MM.1S (cell line): ENCODE measurements at regions not wholly inside any gene's neighbourhood (a gene's known extent, or its start where the extent isn't known, plus 50 kb on each side); places are given as distances from the start of the nearest gene placed in this dataset.

Experiments
- DNase-seq: peaks from one replicate; pipeline ENCODE4 v3.0.0-alpha.2; 2015
- H2AFZ ChIP-seq: fragments of 300-600 bp; sonication (generic); 2 replicates; pipeline ENCODE4 v1.6.0; 2016; ENCODE audit warnings: antibody characterized with exemption, low read length
- H3F3A ChIP-seq: fragments of 300-600 bp; sonication (generic); 2 replicates; pipeline ENCODE4 v1.6.1; 2016; ENCODE audit warnings: mild to moderate bottlenecking, antibody characterized with exemption, low read length, moderate library complexity, mixed read lengths; ENCODE audit not compliant: insufficient read depth
- H3K27ac ChIP-seq: fragments of 300-600 bp; sonication (generic); 2 replicates; pipeline ENCODE4 v1.5.1; 2016; ENCODE audit warnings: mild to moderate bottlenecking, low read length
- H3K27me3 ChIP-seq: fragments of 300-600 bp; sonication (generic); replicated peaks from 2 replicates; pipeline ENCODE4 v1.6.0; 2016; ENCODE audit warnings: low read length; ENCODE audit not compliant: insufficient read depth
- H3K36me3 ChIP-seq: fragments of 300-600 bp; sonication (generic); replicated peaks from 2 replicates; pipeline ENCODE4 v1.6.1; 2016; ENCODE audit warnings: mild to moderate bottlenecking, low read length, mixed read lengths; ENCODE audit not compliant: insufficient read depth
- H3K4me1 ChIP-seq: fragments of 300-600 bp; sonication (generic); 2 replicates; pipeline ENCODE4 v1.6.1; 2016; ENCODE audit warnings: low read length, mixed read lengths
- H3K4me2 ChIP-seq: fragments of 300-600 bp; sonication (generic); 2 replicates; pipeline ENCODE4 v1.6.0; 2016; ENCODE audit warnings: low read depth, low read length
- H3K4me3 ChIP-seq: fragments of 300-600 bp; sonication (generic); 2 replicates; pipeline ENCODE4 v1.5.1; 2016; ENCODE audit warnings: low read length, mixed read lengths
- H3K79me2 ChIP-seq: fragments of 300-600 bp; sonication (generic); 2 replicates; pipeline ENCODE4 v1.6.1; 2016; ENCODE audit warnings: mixed run types, low read length, mixed read lengths
- H3K9ac ChIP-seq: fragments of 300-600 bp; sonication (generic); 2 replicates; pipeline ENCODE4 v1.6.1; 2016; ENCODE audit warnings: low read length, mixed read lengths
- H3K9me2 ChIP-seq: fragments of 300-600 bp; sonication (generic); replicated peaks from 2 replicates; pipeline ENCODE4 v1.6.1; 2016; ENCODE audit warnings: mild to moderate bottlenecking, low read length, mixed read lengths; ENCODE audit not compliant: insufficient read depth
- H3K9me3 ChIP-seq: fragments of 300-600 bp; sonication (generic); replicated peaks from 2 replicates; pipeline ENCODE4 v1.6.1; 2016; ENCODE audit warnings: mild to moderate bottlenecking, low read length, mixed read lengths; ENCODE audit not compliant: insufficient read depth
- H4K20me1 ChIP-seq: fragments of 300-600 bp; sonication (generic); 2 replicates; pipeline ENCODE4 v1.6.1; 2016; ENCODE audit warnings: mild to moderate bottlenecking, low read length, moderate library complexity, mixed read lengths; ENCODE audit not compliant: insufficient read depth
- CTCF ChIP-seq: fragments of 300-600 bp; sonication (generic); IDR thresholded peaks from 2 replicates; pipeline ENCODE4 v1.5.1; 2016; ENCODE audit warnings: antibody characterized with exemption, low read length, mixed read lengths
- EZH2 ChIP-seq: fragments of 300-600 bp; sonication (generic); optimal IDR thresholded peaks from 2 replicates; pipeline ENCODE3; 2017; ENCODE audit warnings: low read depth, mild to moderate bottlenecking, antibody characterized with exemption, low read length, mixed read lengths
- EZH2phosphoT487 ChIP-seq: fragments of 300-600 bp; sonication (generic); IDR thresholded peaks from 2 replicates; pipeline ENCODE4 v1.6.1; 2018; ENCODE audit warnings: antibody characterized with exemption, low read length

GRCh38 chr1:234853906-234854644, 244.1 kb upstream of the IRF2BP2 start:
- DNase-seq: no peak
- no peak overlapping the region for H3K4me3 ChIP-seq
- H3K4me1 ChIP-seq: peaks cover 19% of the 10 kb centered on the region
- no peaks in the 10 kb centered on the region for H3K79me2 ChIP-seq
- no peak for TF ChIP-seq CTCF
- no peak for TF ChIP-seq EZH2
- no peak for TF ChIP-seq EZH2phosphoT487
- H3K9me2 ChIP-seq: no peaks in the 10 kb centered on the region
- no peaks in the 10 kb centered on the region for H3K36me3 ChIP-seq
- H3K27ac ChIP-seq: no peak overlapping the region
- H3K27me3 ChIP-seq: no peaks in the 10 kb centered on the region
- H2AFZ ChIP-seq: no peak overlapping the region
- H3K9ac ChIP-seq: no peak overlapping the region
- H4K20me1 ChIP-seq: no peaks in the 10 kb centered on the region
- no peak overlapping the region for H3K4me2 ChIP-seq
- peaks cover 15% of the 10 kb centered on the region for H3F3A ChIP-seq
- H3K9me3 ChIP-seq: no peaks in the 10 kb centered on the region

DNA sequence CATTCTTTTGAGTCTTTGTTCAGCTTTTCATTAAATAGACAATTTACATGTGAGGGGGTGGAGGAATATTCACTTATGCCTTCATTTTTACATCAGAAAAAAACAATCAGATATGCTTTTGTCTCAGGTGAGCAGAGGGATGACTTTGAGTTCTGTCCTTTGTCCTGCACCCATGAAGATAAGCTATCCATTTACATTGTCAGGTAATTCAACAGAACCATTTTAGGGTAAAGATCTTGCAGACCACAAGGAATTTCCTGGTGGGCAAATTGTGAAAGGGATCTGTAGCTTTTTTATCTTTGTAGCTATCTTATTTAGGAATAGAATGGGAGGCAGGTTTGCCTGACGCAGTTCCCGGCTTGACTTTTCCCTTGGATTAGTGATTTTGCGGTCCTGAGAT, 242.7 kb upstream of the IRF2BP2 start:
- Histone ChIP-seq H3K9me2 (no peaks in the 10 kb centered on the region), H2AFZ (no peak overlapping the region), H3K27ac (no peak overlapping the region), H3K36me3 (no peaks in the 10 kb centered on the region), H3K9me3 (no peaks in the 10 kb centered on the region), H3K79me2 (no peaks in the 10 kb centered on the region), H3K4me1 (peaks cover 19% of the 10 kb centered on the region), H3K9ac (no peak overlapping the region), H3K4me2 (peak overlapping the region; percentile 47; the same call in 1 of the 2 replicates), H3K27me3 (no peaks in the 10 kb centered on the region), H3F3A (peaks cover 15% of the 10 kb centered on the region), H3K4me3 (no peak overlapping the region), H4K20me1 (no peaks in the 10 kb centered on the region)
- no peak for TF ChIP-seq CTCF
- no peak for TF ChIP-seq EZH2phosphoT487
- TF ChIP-seq EZH2: no peak
- DNase-seq: no peak

DNA sequence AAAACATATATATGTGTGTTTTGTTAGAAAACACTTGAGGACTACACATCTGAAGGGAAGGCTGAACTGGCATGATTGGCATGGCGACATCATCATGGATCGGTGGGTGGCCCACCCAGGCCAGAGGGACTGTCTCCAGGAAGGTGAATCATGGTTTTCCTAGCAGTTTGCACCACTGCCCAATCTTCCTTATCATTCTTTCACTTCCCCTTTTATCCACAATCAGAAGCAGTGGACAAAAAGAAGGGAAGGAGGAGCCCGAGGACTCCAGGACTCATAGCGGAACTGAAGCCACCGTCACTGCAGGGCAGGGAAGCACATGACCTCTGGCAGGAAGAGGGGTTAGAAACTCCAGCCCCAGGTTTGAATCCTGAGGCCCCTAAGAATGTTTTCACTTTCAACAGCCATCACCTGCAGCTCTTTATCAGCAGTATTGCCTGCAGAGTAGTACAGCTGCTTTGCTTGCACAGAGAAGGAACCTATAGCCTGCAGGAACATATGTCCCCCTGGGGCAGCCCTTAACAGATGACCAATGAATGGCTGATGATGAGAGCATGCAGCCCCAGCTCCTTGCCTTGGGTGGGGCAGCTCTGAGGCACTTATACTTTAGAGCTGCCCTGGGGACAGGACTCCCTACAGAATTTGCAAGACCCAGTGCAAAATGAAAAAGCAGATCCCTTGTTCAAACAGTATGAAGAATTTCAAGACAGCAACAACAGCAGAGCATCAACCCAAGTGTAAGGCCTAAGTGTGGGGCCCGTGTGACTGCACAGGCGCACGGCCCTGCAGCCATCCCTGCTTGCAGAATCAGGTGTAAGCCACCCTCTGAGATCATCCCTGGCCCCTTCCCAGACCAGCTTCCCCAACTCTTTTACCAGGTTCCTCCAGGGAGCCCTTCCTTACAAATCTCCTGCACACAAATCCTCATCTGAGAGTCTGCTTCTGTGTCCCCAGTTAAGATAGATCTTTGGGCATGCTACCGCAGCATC, 241.8 kb upstream of the IRF2BP2 start:
- Histone ChIP-seq H3K79me2 (no peaks in the 10 kb centered on the region), H3K4me3 (peak overlapping the region; percentile 8; the same call in 1 of the 2 replicates), H3K27me3 (no peaks in the 10 kb centered on the region), H2AFZ (peak overlapping the region; percentile 19), H3K9me3 (no peaks in the 10 kb centered on the region), H3K27ac (peak overlapping the region; percentile 21; the same call in 1 of the 2 replicates), H3K4me1 (peaks cover 19% of the 10 kb centered on the region), H3K4me2 (peak overlapping the region; percentile 47), H4K20me1 (no peaks in the 10 kb centered on the region), H3K9ac (no peak overlapping the region; the same call in 1 of the 2 replicates), H3K9me2 (no peaks in the 10 kb centered on the region), H3K36me3 (no peaks in the 10 kb centered on the region), H3F3A (peaks cover 15% of the 10 kb centered on the region)
- TF ChIP-seq EZH2phosphoT487 (no peak), EZH2 (no peak), CTCF (no peak)
- DNase-seq: peak; percentile 88
